ENCODE measurements at regions not wholly inside any gene's neighbourhood (a gene's known extent, or its start where the extent isn't known, plus 50 kb on each side); places are given as distances from the start of the nearest gene placed in this dataset.

GRCh38 chr2:215626063-215626462, 190.2 kb upstream of the FN1 start:
- DNase-seq (ENCODE audit: low read depth) = no peak

GRCh38 chr2:215625207-215625606, 189.3 kb upstream of the FN1 start:
- no peak for DNase-seq (ENCODE audit: low read depth)

GRCh38 chr2:215624423-215624829, 188.6 kb upstream of the FN1 start:
- peak; percentile 82 for DNase-seq (ENCODE audit: low read depth)

GRCh38 chr2:215622837-215623236, 187.0 kb upstream of the FN1 start:
- no peak for DNase-seq (ENCODE audit: low read depth)

- DNase-seq (ENCODE audit: low read depth) = no peak
Observed at GRCh38 chr2:215621381-215621780, 185.5 kb upstream of the FN1 start.

- DNase-seq (ENCODE audit: low read depth) = no peak
Observed at GRCh38 chr2:215620528-215620927, 184.7 kb upstream of the FN1 start.

- DNase-seq (ENCODE audit: low read depth) = no peak
Observed at GRCh38 chr2:215619989-215620388, 184.1 kb upstream of the FN1 start.

GRCh38 chr2:215619022-215619958, 183.4 kb upstream of the FN1 start:
- DNase-seq (ENCODE audit: low read depth) = peak; percentile 76

- no peak for DNase-seq (ENCODE audit: low read depth)
Observed at GRCh38 chr2:215618145-215618544, 182.3 kb upstream of the FN1 start.

GRCh38 chr2:215617060-215617824, 181.4 kb upstream of the FN1 start:
- DNase-seq (ENCODE audit: low read depth) = no peak

- no peak for DNase-seq (ENCODE audit: low read depth)
Observed at GRCh38 chr2:215615803-215616174, 179.9 kb upstream of the FN1 start.

- DNase-seq (ENCODE audit: low read depth) = no peak
Observed at GRCh38 chr2:215615067-215615802, 179.4 kb upstream of the FN1 start.

- no peak for DNase-seq (ENCODE audit: low read depth)
Observed at GRCh38 chr2:215614296-215614695, 178.4 kb upstream of the FN1 start.

- no peak for DNase-seq (ENCODE audit: low read depth)
Observed at GRCh38 chr2:215613888-215614287, 178.0 kb upstream of the FN1 start.

GRCh38 chr2:215613280-215613679, 177.4 kb upstream of the FN1 start:
- DNase-seq (ENCODE audit: low read depth) = no peak

GRCh38 chr2:215612786-215613185, 176.9 kb upstream of the FN1 start:
- no peak for DNase-seq (ENCODE audit: low read depth)

- no peak for DNase-seq (ENCODE audit: low read depth)
Observed at GRCh38 chr2:215611609-215612386, 175.9 kb upstream of the FN1 start.

- DNase-seq (ENCODE audit: low read depth) = no peak
Observed at GRCh38 chr2:215609089-215610032, 173.5 kb upstream of the FN1 start.

- DNase-seq (ENCODE audit: low read depth) = no peak
Observed at GRCh38 chr2:215607766-215608165, 171.9 kb upstream of the FN1 start.

GRCh38 chr2:215606219-215606618, 170.4 kb upstream of the FN1 start:
- DNase-seq (ENCODE audit: low read depth) = no peak

All from LHCN-M2 (cell line).